ENCODE measurements at regions not wholly inside any gene's neighbourhood (a gene's known extent, or its start where the extent isn't known, plus 50 kb on each side); places are given as distances from the start of the nearest gene placed in this dataset.

GRCh38 chr16:79977940-79978836 is 377.7 kb upstream of the MAF start:
- TF ChIP-seq EZH2 (IDR thresholded peaks at IDR 0.05) (no peak), POLR2AphosphoS5 (IDR thresholded peaks at IDR 0.05; ENCODE audit: borderline replicate concordance, low read depth, low read length) (no peak)
